Dendritic cell treated with granulocyte-macrophage colony-stimulating factor and Interleukin-4, amounts not matched to agents 40 ng/mL and 50 ng/mL, for 4 days (primary cell): ENCODE measurements at regions not wholly inside any gene's neighbourhood (a gene's known extent, or its start where the extent isn't known, plus 50 kb on each side); places are given as distances from the start of the nearest gene placed in this dataset.
"Not testable (repeated sequence)": the region's sequence is repeated elsewhere in the genome, so short reads cannot be mapped to it uniquely, and the experiment has no call there.

Source experiments
- H3K27ac Mint-ChIP-seq: one replicate; pipeline ENCODE4 v1.8.0; 2022; ENCODE audit warnings: mild to moderate bottlenecking, mixed read lengths
- H3K27me3 Mint-ChIP-seq: one replicate; pipeline ENCODE4 v1.8.0; 2022; ENCODE audit warnings: mild to moderate bottlenecking, mixed read lengths
- H3K36me3 Mint-ChIP-seq: one replicate; pipeline ENCODE4 v1.8.0; 2022; ENCODE audit warnings: low read depth, mixed read lengths
- H3K4me1 Mint-ChIP-seq: one replicate; pipeline ENCODE4 v1.8.0; 2022; ENCODE audit warnings: low read depth, mixed read lengths
- H3K4me3 Mint-ChIP-seq: one replicate; pipeline ENCODE4 v1.8.0; 2022; ENCODE audit warnings: mild to moderate bottlenecking, moderate library complexity, mixed read lengths
- H3K9me3 Mint-ChIP-seq: one replicate; pipeline ENCODE4 v1.8.0; 2022; ENCODE audit warnings: mixed read lengths
- intact Hi-C: fragments of 100-400 bp; cut with micrococcal nuclease; formaldehyde crosslinking; loops from one replicate; pipeline ENCODE4 v1.15.0; 2022

DNA sequence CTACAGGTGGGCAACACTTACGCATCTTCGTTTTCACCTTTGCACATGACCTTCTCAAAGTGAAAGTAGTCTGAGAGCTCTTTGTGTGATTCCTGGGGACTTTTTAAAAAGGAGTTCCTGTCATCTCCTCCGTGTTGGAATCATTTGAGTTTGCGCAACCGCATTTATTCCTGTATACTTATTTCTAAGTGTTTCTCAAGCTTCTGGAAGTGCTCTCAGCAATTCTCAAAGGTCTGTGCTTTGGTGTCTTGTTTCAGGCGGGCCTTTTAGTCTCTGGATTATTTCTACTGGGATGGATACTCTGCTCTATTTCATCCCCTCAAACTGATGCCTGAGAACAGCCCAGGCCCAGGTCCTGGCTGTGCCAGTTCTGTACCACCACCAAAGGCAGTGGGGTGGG, 226.5 kb upstream of the TUT7 start:
- no peak overlapping the region for H3K4me3 Mint-ChIP-seq
- no peaks in the 10 kb centered on the region for H3K9me3 Mint-ChIP-seq
- H3K36me3 Mint-ChIP-seq, result no peaks in the 10 kb centered on the region
- no peak overlapping the region for H3K27ac Mint-ChIP-seq
- H3K4me1 Mint-ChIP-seq, result no peaks in the 10 kb centered on the region
- H3K27me3 Mint-ChIP-seq, result no peaks in the 10 kb centered on the region
- intact Hi-C loops, result no loop called here

GRCh38 chr9:86578722-86579121, 224.5 kb upstream of the TUT7 start:
- no peaks in the 10 kb centered on the region for H3K36me3 Mint-ChIP-seq
- H3K9me3 Mint-ChIP-seq, result peaks cover 8% of the 10 kb centered on the region
- no peaks in the 10 kb centered on the region for H3K27me3 Mint-ChIP-seq
- no peaks in the 10 kb centered on the region for H3K4me1 Mint-ChIP-seq
- no peak overlapping the region for H3K27ac Mint-ChIP-seq
- intact Hi-C loops, result no loop called here
- no peak overlapping the region for H3K4me3 Mint-ChIP-seq

DNA sequence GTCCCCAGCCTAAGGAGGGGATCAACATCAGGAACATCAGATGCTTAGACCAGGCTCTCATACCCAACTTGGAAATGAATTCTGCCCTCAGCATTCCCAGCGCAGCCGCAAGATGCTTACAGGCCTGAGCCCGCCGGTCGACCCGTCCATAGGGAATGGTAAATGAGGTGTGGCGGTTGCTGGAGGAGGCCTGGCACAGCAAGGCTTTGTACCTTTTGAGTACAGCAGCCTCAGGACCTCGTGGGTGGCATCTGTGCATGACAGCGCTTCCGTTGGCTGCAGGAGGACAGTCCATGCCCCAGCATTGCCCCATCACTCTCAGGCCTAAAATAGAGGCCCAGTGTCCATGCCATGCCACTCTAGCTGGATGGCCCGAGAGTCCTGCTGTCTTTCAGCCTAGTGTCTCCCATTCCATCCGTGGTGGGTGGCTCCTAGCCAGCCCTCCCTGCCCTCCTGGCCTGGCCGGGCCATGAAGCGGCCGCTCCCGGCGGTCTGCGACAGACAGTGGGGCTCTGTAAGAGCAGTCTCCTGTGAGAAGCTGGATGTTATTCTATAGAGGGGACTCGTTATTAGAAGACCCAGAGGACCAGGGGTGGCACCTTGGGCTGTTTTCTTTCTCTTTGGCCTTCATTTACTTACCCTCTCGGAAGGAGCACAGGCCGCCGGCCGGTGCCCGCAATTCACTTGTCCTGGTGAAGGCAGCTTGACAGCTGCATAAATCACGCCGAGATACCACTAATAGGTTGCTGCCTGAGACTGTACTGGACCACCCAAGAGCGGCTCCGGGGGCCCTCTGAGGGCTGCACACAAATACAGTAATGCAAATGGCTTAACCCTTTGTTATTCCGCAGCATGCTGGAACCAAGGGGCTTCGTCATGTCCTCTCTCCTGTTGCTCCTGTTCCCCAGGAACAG, 223.5 kb upstream of the TUT7 start:
- no peak overlapping the region for H3K4me3 Mint-ChIP-seq
- H3K27ac Mint-ChIP-seq, result no peak overlapping the region
- peaks cover 9% of the 10 kb centered on the region for H3K9me3 Mint-ChIP-seq
- H3K36me3 Mint-ChIP-seq, result no peaks in the 10 kb centered on the region
- no peaks in the 10 kb centered on the region for H3K27me3 Mint-ChIP-seq
- H3K4me1 Mint-ChIP-seq, result no peaks in the 10 kb centered on the region
- intact Hi-C loops, result no loop called here

DNA sequence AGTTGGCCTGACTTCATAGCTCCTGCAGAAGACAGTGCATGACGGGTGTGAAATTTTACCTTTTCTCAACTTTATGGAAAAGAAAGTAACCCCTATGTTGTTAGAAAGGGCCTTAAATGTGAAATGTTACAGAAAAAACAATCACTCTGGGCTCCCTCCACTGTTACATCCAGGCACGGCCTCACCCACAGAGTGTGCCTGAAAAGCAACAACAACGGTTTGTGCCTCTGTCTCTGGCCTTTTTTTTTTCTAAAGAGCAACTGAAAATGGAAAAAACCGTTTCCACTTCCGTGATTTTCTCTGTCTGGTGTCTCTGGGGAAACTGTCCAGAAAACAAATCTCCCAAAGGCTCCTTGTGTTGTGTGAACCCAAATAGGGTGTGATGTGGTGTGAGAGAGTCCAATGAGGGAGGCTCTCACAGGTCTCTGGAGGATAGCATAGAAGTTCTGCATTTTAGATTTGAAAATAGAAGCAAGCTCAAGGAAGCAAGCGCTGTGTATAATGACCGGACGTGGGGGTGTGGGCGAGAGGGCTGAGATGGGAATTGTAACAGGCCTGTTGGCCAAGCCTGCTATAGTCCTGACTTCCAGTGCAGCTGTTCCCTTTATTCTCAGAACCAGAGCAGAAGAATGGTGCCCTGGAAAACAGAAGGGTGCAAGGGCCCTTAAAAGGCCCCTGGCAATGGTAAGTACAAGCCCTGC, 221.8 kb upstream of the TUT7 start:
- H3K4me1 Mint-ChIP-seq, result no peaks in the 10 kb centered on the region
- intact Hi-C loops, result no loop called here
- no peaks in the 10 kb centered on the region for H3K36me3 Mint-ChIP-seq
- H3K27ac Mint-ChIP-seq, result no peak overlapping the region
- no peaks in the 10 kb centered on the region for H3K27me3 Mint-ChIP-seq
- H3K4me3 Mint-ChIP-seq, result no peak overlapping the region
- peaks cover 9% of the 10 kb centered on the region for H3K9me3 Mint-ChIP-seq

GRCh38 chr9:86575137-86575536, 220.9 kb upstream of the TUT7 start:
- H3K4me1 Mint-ChIP-seq, result no peaks in the 10 kb centered on the region
- no peak overlapping the region for H3K27ac Mint-ChIP-seq
- H3K4me3 Mint-ChIP-seq, result no peak overlapping the region
- no peaks in the 10 kb centered on the region for H3K27me3 Mint-ChIP-seq
- H3K36me3 Mint-ChIP-seq, result no peaks in the 10 kb centered on the region
- H3K9me3 Mint-ChIP-seq, result peaks cover 12% of the 10 kb centered on the region
- intact Hi-C loops, result no loop called here

DNA sequence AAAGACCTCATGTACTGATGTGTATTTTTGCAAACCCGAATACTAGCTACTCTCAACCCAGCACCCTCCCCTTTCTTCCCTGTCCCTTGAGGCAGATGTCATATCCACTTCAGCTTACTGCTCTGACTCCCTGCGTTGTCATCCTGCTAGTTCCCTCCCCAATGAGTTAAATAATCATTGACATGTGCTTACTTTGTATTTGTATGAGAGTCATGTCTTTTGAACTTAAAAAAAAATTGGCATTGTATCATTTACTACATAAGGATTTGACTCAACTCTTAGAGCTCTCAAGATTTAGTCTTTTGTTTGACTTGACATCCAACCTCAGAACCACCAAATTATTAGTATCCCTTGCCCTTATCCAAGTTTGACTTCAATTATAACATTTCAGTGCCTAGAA, 219.7 kb upstream of the TUT7 start:
- no peak overlapping the region for H3K27ac Mint-ChIP-seq
- no peaks in the 10 kb centered on the region for H3K36me3 Mint-ChIP-seq
- no peaks in the 10 kb centered on the region for H3K4me1 Mint-ChIP-seq
- H3K27me3 Mint-ChIP-seq, result no peaks in the 10 kb centered on the region
- H3K4me3 Mint-ChIP-seq, result no peak overlapping the region
- intact Hi-C loops, result no loop called here
- H3K9me3 Mint-ChIP-seq, result peaks cover 25% of the 10 kb centered on the region

DNA sequence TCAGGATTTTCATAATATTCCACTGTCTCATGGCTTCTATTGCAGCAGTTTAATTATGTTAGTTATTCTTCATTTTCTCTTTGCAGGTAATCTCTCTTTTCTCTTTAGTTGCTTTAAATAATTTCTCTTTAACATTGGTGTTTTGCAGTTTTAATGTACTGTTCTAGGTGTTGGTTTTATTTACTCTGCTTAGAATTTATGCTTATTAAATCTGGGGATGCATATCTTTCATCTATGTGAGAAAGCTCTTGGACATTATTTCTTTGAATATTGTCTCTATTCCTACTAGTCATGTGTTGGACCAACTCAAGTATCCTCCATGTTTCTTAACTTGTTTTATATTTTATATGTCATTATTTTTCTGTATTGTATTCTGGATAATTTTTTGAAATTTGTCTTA, 218.7 kb upstream of the TUT7 start:
- Mint-ChIP-seq H3K9me3 (peaks cover 34% of the 10 kb centered on the region), H3K36me3 (no peaks in the 10 kb centered on the region), H3K27me3 (no peaks in the 10 kb centered on the region), H3K4me1 (no peaks in the 10 kb centered on the region), H3K27ac (no peak overlapping the region), H3K4me3 (no peak overlapping the region)
- intact Hi-C loops, result no loop called here

- H3K27ac Mint-ChIP-seq, H3K36me3 Mint-ChIP-seq, H3K27me3 Mint-ChIP-seq, intact Hi-C loops, H3K4me1 Mint-ChIP-seq, H3K4me3 Mint-ChIP-seq: not testable (repeated sequence)
- H3K9me3 Mint-ChIP-seq, result peaks cover 55% of the 10 kb centered on the region
These were observed 211.4 kb upstream of the TUT7 start for GRCh38 chr9:86565603-86566002.

DNA sequence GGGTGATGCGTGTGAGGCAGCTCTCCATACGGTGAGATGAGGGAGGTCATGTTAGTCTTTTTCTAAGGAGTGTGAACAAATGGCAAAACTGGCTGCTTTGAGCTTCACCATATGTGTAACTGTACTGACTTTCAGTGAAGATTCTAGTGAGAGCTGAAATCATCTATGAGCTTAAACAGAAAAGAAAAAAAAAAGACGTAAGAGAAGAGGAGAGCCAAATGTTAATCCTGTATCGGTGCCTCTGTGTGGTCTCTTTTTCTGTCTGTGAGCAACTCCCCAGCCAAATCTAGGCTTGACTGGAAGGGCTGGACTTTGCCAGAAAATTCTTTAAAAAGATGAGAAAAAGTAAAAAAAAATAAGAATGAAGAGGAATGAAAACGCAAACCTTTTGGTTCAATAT, 209.7 kb upstream of the TUT7 start:
- Mint-ChIP-seq H3K4me3 (no peak overlapping the region), H3K36me3 (no peaks in the 10 kb centered on the region), H3K27me3 (peaks cover 1% of the 10 kb centered on the region), H3K9me3 (peaks cover 40% of the 10 kb centered on the region), H3K27ac (no peak overlapping the region), H3K4me1 (no peaks in the 10 kb centered on the region)
- intact Hi-C loops, result no loop called here

- peaks cover 1% of the 10 kb centered on the region for H3K27me3 Mint-ChIP-seq
- H3K4me3 Mint-ChIP-seq, result no peak overlapping the region
- H3K9me3 Mint-ChIP-seq, result peaks cover 34% of the 10 kb centered on the region
- H3K4me1 Mint-ChIP-seq, result no peaks in the 10 kb centered on the region
- H3K27ac Mint-ChIP-seq, result no peak overlapping the region
- intact Hi-C loops, result no loop called here
- H3K36me3 Mint-ChIP-seq, result no peaks in the 10 kb centered on the region
These were observed 209.1 kb upstream of the TUT7 start for GRCh38 chr9:86563350-86563749.

DNA sequence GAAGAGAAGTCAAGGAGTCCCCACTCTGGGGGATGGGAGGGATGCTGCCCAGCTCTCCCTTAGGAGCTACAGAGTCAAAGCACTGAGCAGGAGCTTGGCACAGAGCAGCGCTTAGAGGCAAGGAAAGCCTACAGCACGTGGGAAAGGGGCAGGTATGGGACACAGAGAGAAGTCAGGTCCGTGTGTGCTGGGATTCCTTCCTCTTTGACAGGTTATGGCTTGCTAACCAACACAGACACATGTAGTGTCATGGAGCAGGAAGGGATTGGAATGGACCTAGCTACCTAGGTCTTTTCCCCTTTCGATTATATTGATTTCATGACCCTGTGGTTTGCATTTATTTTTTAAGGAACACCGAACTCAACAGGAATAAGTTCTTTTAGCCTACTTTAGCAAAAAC, 208.5 kb upstream of the TUT7 start:
- peaks cover 1% of the 10 kb centered on the region for H3K27me3 Mint-ChIP-seq
- no peak overlapping the region for H3K27ac Mint-ChIP-seq
- no peaks in the 10 kb centered on the region for H3K4me1 Mint-ChIP-seq
- peaks cover 28% of the 10 kb centered on the region for H3K9me3 Mint-ChIP-seq
- intact Hi-C loops, result no loop called here
- no peaks in the 10 kb centered on the region for H3K36me3 Mint-ChIP-seq
- H3K4me3 Mint-ChIP-seq, result no peak overlapping the region

GRCh38 chr9:86557918-86558317, 203.7 kb upstream of the TUT7 start:
- intact Hi-C loops, result no loop called here
- Mint-ChIP-seq H3K27ac (no peak overlapping the region), H3K27me3 (peaks cover 1% of the 10 kb centered on the region), H3K9me3 (no peaks in the 10 kb centered on the region), H3K36me3 (no peaks in the 10 kb centered on the region), H3K4me1 (no peaks in the 10 kb centered on the region), H3K4me3 (no peak overlapping the region)

GRCh38 chr9:86557063-86557766, 203.0 kb upstream of the TUT7 start:
- Mint-ChIP-seq H3K27ac (no peak overlapping the region), H3K27me3 (no peaks in the 10 kb centered on the region), H3K4me3 (no peak overlapping the region), H3K9me3 (no peaks in the 10 kb centered on the region), H3K4me1 (no peaks in the 10 kb centered on the region), H3K36me3 (no peaks in the 10 kb centered on the region)
- intact Hi-C loops, result no loop called here

GRCh38 chr9:86555661-86556060, 201.5 kb upstream of the TUT7 start:
- intact Hi-C loops, result no loop called here
- no peaks in the 10 kb centered on the region for H3K27me3 Mint-ChIP-seq
- H3K9me3 Mint-ChIP-seq, result no peaks in the 10 kb centered on the region
- H3K36me3 Mint-ChIP-seq, result no peaks in the 10 kb centered on the region
- H3K4me3 Mint-ChIP-seq, result no peak overlapping the region
- no peaks in the 10 kb centered on the region for H3K4me1 Mint-ChIP-seq
- H3K27ac Mint-ChIP-seq, result no peak overlapping the region
